ENCODE measurements at regions not wholly inside any gene's neighbourhood (a gene's known extent, or its start where the extent isn't known, plus 50 kb on each side); places are given as distances from the start of the nearest gene placed in this dataset.
A peak's percentile ranks its signal among the peaks of the same experiment; 100 is the strongest.

DNA sequence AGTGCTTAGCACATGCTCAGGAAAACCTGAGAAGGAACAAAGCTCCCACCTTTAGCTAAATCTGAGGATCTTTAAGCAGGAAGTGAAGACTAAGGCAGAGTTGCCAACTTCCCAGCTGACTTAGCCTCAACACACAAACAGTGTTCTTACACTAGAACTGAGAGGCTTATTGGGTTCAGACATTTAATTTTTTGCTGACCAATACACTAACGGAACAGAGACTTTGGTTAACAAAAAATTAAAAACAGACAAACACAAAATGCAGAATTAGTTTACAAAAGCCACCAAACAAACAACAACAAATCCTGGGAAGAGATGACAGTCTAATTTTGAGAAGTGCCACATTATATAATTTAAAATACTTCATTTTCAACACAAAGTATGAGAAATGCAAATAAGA is 1123.7 kb upstream of the ATXN7L3B start:
- Histone ChIP-seq H3K27ac (ENCODE audit: poor library complexity, severe bottlenecking) (no peak overlapping the region), H3K36me3 (ENCODE audit: low read depth) (no peaks in the 10 kb centered on the region), H3K9me3 (ENCODE audit: severe bottlenecking) (no peaks in the 10 kb centered on the region), H3K4me3 (ENCODE audit: severe bottlenecking) (no peak overlapping the region), H3K4me1 (ENCODE audit: insufficient read depth, poor library complexity, severe bottlenecking) (no peaks in the 10 kb centered on the region), H3K27me3 (ENCODE audit: insufficient read depth, poor library complexity, severe bottlenecking) (no peaks in the 10 kb centered on the region)
- TF ChIP-seq, protein P1, sequence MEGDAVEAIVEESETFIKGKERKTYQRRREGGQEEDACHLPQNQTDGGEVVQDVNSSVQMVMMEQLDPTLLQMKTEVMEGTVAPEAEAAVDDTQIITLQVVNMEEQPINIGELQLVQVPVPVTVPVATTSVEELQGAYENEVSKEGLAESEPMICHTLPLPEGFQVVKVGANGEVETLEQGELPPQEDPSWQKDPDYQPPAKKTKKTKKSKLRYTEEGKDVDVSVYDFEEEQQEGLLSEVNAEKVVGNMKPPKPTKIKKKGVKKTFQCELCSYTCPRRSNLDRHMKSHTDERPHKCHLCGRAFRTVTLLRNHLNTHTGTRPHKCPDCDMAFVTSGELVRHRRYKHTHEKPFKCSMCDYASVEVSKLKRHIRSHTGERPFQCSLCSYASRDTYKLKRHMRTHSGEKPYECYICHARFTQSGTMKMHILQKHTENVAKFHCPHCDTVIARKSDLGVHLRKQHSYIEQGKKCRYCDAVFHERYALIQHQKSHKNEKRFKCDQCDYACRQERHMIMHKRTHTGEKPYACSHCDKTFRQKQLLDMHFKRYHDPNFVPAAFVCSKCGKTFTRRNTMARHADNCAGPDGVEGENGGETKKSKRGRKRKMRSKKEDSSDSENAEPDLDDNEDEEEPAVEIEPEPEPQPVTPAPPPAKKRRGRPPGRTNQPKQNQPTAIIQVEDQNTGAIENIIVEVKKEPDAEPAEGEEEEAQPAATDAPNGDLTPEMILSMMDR (IDR thresholded peaks at IDR 0.05; ENCODE audit: poor library complexity, severe bottlenecking) = no peak
- ATAC-seq (ENCODE audit: low read depth) (no peak), DNase-seq (ENCODE audit: low spot score) (no peak)

DNA sequence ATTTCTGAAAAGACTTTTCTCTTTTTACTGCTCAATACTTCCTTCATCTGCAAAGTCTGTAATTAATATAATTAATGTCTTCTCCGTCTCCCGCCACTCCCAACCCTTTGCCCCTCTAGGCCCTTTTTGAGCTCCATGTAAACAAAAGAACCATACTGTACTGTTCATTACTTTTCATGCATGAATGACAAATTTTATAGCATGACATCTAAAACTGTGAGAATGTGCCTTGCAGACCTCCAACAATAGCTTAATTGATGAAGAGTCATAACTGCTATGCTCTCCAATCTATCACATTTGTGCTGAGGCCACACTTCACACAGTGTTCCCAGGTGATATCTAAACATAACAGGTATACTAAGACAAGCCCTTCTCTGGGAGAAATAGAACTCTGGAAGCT is 1122.7 kb upstream of the ATXN7L3B start:
- Histone ChIP-seq H3K4me3 (ENCODE audit: severe bottlenecking) (no peak overlapping the region), H3K36me3 (ENCODE audit: low read depth) (no peaks in the 10 kb centered on the region), H3K9me3 (ENCODE audit: severe bottlenecking) (no peaks in the 10 kb centered on the region), H3K4me1 (ENCODE audit: insufficient read depth, poor library complexity, severe bottlenecking) (no peaks in the 10 kb centered on the region), H3K27me3 (ENCODE audit: insufficient read depth, poor library complexity, severe bottlenecking) (no peaks in the 10 kb centered on the region), H3K27ac (ENCODE audit: poor library complexity, severe bottlenecking) (no peak overlapping the region)
- DNase-seq (ENCODE audit: low spot score) (no peak), ATAC-seq (ENCODE audit: low read depth) (no peak)
- TF ChIP-seq, protein P1 (IDR thresholded peaks at IDR 0.05; ENCODE audit: poor library complexity, severe bottlenecking) = no peak

DNA sequence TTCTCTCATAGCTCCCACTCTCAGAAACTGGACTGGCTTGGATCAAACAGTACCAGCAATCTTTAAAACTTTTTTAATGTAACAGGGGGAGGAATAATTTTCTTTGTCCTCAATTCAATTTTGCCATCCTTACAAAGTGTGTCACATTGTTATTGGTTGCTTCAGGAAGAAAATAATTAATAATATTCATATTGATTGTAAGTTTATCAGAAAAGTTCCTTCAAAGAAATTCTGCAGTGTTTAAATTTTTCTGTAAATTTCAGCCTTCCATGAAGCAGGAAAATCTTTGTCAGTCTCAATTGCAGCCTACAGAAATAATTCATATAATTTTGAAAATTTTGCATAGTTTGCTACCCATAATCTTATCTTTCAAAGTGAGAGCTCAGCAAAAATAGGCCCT is 1119.1 kb upstream of the ATXN7L3B start:
- no peak overlapping the region for H3K4me3 ChIP-seq (ENCODE audit: severe bottlenecking)
- TF ChIP-seq, protein P1 (IDR thresholded peaks at IDR 0.05; ENCODE audit: poor library complexity, severe bottlenecking) = no peak
- no peaks in the 10 kb centered on the region for H3K27me3 ChIP-seq (ENCODE audit: insufficient read depth, poor library complexity, severe bottlenecking)
- DNase-seq (ENCODE audit: low spot score) (no peak), ATAC-seq (ENCODE audit: low read depth) (no peak)
- H3K9me3 ChIP-seq (ENCODE audit: severe bottlenecking) = peaks cover 4% of the 10 kb centered on the region
- no peaks in the 10 kb centered on the region for H3K36me3 ChIP-seq (ENCODE audit: low read depth)
- peaks cover 3% of the 10 kb centered on the region for H3K4me1 ChIP-seq (ENCODE audit: insufficient read depth, poor library complexity, severe bottlenecking)
- H3K27ac ChIP-seq (ENCODE audit: poor library complexity, severe bottlenecking) = no peak overlapping the region

DNA sequence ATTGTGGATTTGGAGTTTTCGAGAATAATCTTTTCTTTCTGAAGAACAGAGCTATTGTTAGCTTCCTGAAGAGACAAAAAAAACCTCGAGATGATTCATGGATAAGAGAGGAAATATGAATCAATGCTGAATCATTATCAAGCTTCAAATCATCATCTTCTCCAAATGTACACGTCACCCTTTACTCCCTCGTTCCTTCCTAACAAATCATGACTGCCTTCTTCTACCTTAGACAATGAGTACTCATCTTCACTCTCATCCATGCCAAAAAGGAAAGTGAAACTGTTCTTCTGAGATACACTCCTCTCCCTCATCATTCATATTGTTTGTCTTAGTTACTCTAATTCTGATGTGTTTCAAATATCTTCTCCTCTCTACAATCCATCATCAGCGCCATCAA is 1115.8 kb upstream of the ATXN7L3B start:
- Histone ChIP-seq H3K4me1 (ENCODE audit: insufficient read depth, poor library complexity, severe bottlenecking) (peaks cover 3% of the 10 kb centered on the region), H3K36me3 (ENCODE audit: low read depth) (no peaks in the 10 kb centered on the region), H3K4me3 (ENCODE audit: severe bottlenecking) (no peak overlapping the region), H3K9me3 (ENCODE audit: severe bottlenecking) (peaks cover 6% of the 10 kb centered on the region), H3K27me3 (ENCODE audit: insufficient read depth, poor library complexity, severe bottlenecking) (no peaks in the 10 kb centered on the region), H3K27ac (ENCODE audit: poor library complexity, severe bottlenecking) (peak overlapping the region; percentile 12)
- no peak for DNase-seq (ENCODE audit: low spot score)
- ATAC-seq (ENCODE audit: low read depth) = peak; percentile 97
- TF ChIP-seq, protein P1 (IDR thresholded peaks at IDR 0.05; ENCODE audit: poor library complexity, severe bottlenecking) = no peak

DNA sequence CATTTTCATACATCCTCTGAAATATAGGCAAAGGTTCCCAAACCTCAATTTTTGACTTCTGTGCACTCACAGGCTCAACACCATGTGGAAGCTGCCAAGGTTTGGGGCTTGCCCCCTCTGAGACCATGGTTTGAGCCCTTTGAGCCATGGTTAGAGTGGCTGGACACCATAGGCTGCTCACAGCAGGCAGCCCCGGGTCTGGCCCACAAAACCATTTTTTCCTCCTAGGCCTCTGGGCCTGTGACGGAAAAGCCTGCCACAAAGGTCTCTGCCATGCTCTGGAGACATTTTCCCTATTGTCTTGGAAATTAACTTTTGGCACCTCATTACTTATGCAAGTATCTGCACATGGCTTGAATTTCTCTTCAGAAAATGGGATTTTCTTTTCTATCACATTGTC is 1113.2 kb upstream of the ATXN7L3B start:
- TF ChIP-seq, protein P1 (IDR thresholded peaks at IDR 0.05; ENCODE audit: poor library complexity, severe bottlenecking) = no peak
- H3K36me3 ChIP-seq (ENCODE audit: low read depth) = no peaks in the 10 kb centered on the region
- no peaks in the 10 kb centered on the region for H3K27me3 ChIP-seq (ENCODE audit: insufficient read depth, poor library complexity, severe bottlenecking)
- peaks cover 9% of the 10 kb centered on the region for H3K9me3 ChIP-seq (ENCODE audit: severe bottlenecking)
- H3K4me1 ChIP-seq (ENCODE audit: insufficient read depth, poor library complexity, severe bottlenecking) = peaks cover 3% of the 10 kb centered on the region
- H3K27ac ChIP-seq (ENCODE audit: poor library complexity, severe bottlenecking) = no peak overlapping the region
- DNase-seq (ENCODE audit: low spot score) (no peak), ATAC-seq (ENCODE audit: low read depth) (no peak)
- H3K4me3 ChIP-seq (ENCODE audit: severe bottlenecking) = no peak overlapping the region

All from RWPE2 (cell line).